ENCODE measurements at regions not wholly inside any gene's neighbourhood (a gene's known extent, or its start where the extent isn't known, plus 50 kb on each side); places are given as distances from the start of the nearest gene placed in this dataset.

GRCh38 chr18:42654556-42654955, 460.9 kb downstream of the RIT2 start:
- no peak for DNase-seq (ENCODE audit: low read depth)
- H3K4me3 ChIP-seq (ENCODE audit: control insufficient read depth, low read depth, low read length), result no peak overlapping the region
- no peak for TF ChIP-seq CTCF (conservative IDR thresholded peaks at IDR 0.05; ENCODE audit: control insufficient read depth, insufficient read depth, low read depth, low read length)

GRCh38 chr18:42657551-42657950, 457.9 kb downstream of the RIT2 start:
- TF ChIP-seq CTCF (conservative IDR thresholded peaks at IDR 0.05; ENCODE audit: control insufficient read depth, insufficient read depth, low read depth, low read length), result no peak
- no peak overlapping the region for H3K4me3 ChIP-seq (ENCODE audit: control insufficient read depth, low read depth, low read length)

GRCh38 chr18:42658171-42658570, 457.3 kb downstream of the RIT2 start:
- no peak for TF ChIP-seq CTCF (conservative IDR thresholded peaks at IDR 0.05; ENCODE audit: control insufficient read depth, insufficient read depth, low read depth, low read length)

More at GRCh38 chr18:42657551-42657950, 457.9 kb downstream of the RIT2 start:
- DNase-seq (ENCODE audit: low read depth), result no peak

GRCh38 chr18:42659187-42659586, 456.3 kb downstream of the RIT2 start:
- no peak overlapping the region for H3K4me3 ChIP-seq (ENCODE audit: control insufficient read depth, low read depth, low read length)
- DNase-seq (ENCODE audit: low read depth), result no peak
- no peak for TF ChIP-seq CTCF (conservative IDR thresholded peaks at IDR 0.05; ENCODE audit: control insufficient read depth, insufficient read depth, low read depth, low read length)

More at GRCh38 chr18:42658171-42658570, 457.3 kb downstream of the RIT2 start:
- no peak overlapping the region for H3K4me3 ChIP-seq (ENCODE audit: control insufficient read depth, low read depth, low read length)
- DNase-seq (ENCODE audit: low read depth), result no peak

- no peak for TF ChIP-seq CTCF (conservative IDR thresholded peaks at IDR 0.05; ENCODE audit: control insufficient read depth, insufficient read depth, low read depth, low read length)
- DNase-seq (ENCODE audit: low read depth), result no peak
- no peak overlapping the region for H3K4me3 ChIP-seq (ENCODE audit: control insufficient read depth, low read depth, low read length)
These were observed 444.6 kb downstream of the RIT2 start for GRCh38 chr18:42670860-42671259.

- H3K4me3 ChIP-seq (ENCODE audit: control insufficient read depth, low read depth, low read length), result no peak overlapping the region
- TF ChIP-seq CTCF (conservative IDR thresholded peaks at IDR 0.05; ENCODE audit: control insufficient read depth, insufficient read depth, low read depth, low read length), result no peak
- DNase-seq (ENCODE audit: low read depth), result no peak
These were observed 439.7 kb downstream of the RIT2 start for GRCh38 chr18:42675810-42676209.

GRCh38 chr18:42683094-42683493, 432.4 kb downstream of the RIT2 start:
- DNase-seq (ENCODE audit: low read depth), result no peak
- no peak overlapping the region for H3K4me3 ChIP-seq (ENCODE audit: control insufficient read depth, low read depth, low read length)
- TF ChIP-seq CTCF (conservative IDR thresholded peaks at IDR 0.05; ENCODE audit: control insufficient read depth, insufficient read depth, low read depth, low read length), result no peak

Data from fibroblast of mammary gland (primary cell).